HEK293 (cell line): ENCODE measurements at regions not wholly inside any gene's neighbourhood (a gene's known extent, or its start where the extent isn't known, plus 50 kb on each side); places are given as distances from the start of the nearest gene placed in this dataset.
A peak's percentile ranks its signal among the peaks of the same experiment; 100 is the strongest.

Experiments used
- BCL11B ChIP-seq: fragments of 450-650 bp; formaldehyde crosslinking; IDR thresholded peaks from 2 replicates; pipeline ENCODE4 v1.5.1; 2016; ENCODE audit warnings: low read depth, missing biosample characterization, missing genetic modification characterization
- GLIS1 ChIP-seq: fragments of 450-650 bp; formaldehyde crosslinking; IDR thresholded peaks from 2 replicates; pipeline ENCODE4 v1.5.1; 2016; ENCODE audit warnings: missing biosample characterization, missing genetic modification characterization
- MYNN ChIP-seq: fragments of 450-650 bp; formaldehyde crosslinking; IDR thresholded peaks from 2 replicates; pipeline ENCODE4 v1.5.1; 2016; ENCODE audit warnings: missing biosample characterization, missing genetic modification characterization, borderline replicate concordance
- OSR2 ChIP-seq: fragments of 450-650 bp; formaldehyde crosslinking; IDR thresholded peaks from 2 replicates; pipeline ENCODE4 v1.5.1; 2016; ENCODE audit warnings: missing biosample characterization, missing genetic modification characterization
- PRDM2 ChIP-seq: fragments of 450-650 bp; formaldehyde crosslinking; IDR thresholded peaks from 2 replicates; pipeline ENCODE4 v1.5.1; 2016; ENCODE audit warnings: missing biosample characterization, missing genetic modification characterization, borderline replicate concordance
- SETDB1 ChIP-seq: IDR thresholded peaks from one replicate; pipeline ENCODE4 v1.6.1; 2017; ENCODE audit warnings: mild to moderate bottlenecking, low read length, moderate library complexity, mixed read lengths; ENCODE audit not compliant: insufficient read length
- ZNF184 ChIP-seq: fragments of 450-650 bp; IDR thresholded peaks from 2 replicates; pipeline ENCODE4 v1.5.1; 2018; ENCODE audit warnings: missing biosample characterization, mild to moderate bottlenecking, missing genetic modification characterization
- ZNF214 ChIP-seq: fragments of 450-650 bp; formaldehyde crosslinking; IDR thresholded peaks from 2 replicates; pipeline ENCODE4 v1.5.1; 2017; ENCODE audit warnings: missing biosample characterization, mild to moderate bottlenecking, missing genetic modification characterization, borderline replicate concordance
- ZNF311 ChIP-seq: fragments of 450-650 bp; formaldehyde crosslinking; IDR thresholded peaks from 2 replicates; pipeline ENCODE4 v1.5.1; 2017; ENCODE audit warnings: missing biosample characterization, missing genetic modification characterization, borderline replicate concordance
- ZNF449 ChIP-seq: fragments of 450-650 bp; formaldehyde crosslinking; IDR thresholded peaks from 2 replicates; pipeline ENCODE4 v1.5.1; 2017; ENCODE audit warnings: missing biosample characterization, mild to moderate bottlenecking, missing genetic modification characterization, moderate library complexity
- ZNF48 ChIP-seq: fragments of 450-650 bp; formaldehyde crosslinking; IDR thresholded peaks from 2 replicates; pipeline ENCODE4 v1.5.1; 2016; ENCODE audit warnings: missing biosample characterization, missing genetic modification characterization
- ZNF529 ChIP-seq: fragments of 450-650 bp; formaldehyde crosslinking; IDR thresholded peaks from 2 replicates; pipeline ENCODE4 v1.5.1; 2017; ENCODE audit warnings: missing genetic modification characterization, missing biosample characterization; ENCODE audit not compliant: insufficient replicate concordance
- ZNF76 ChIP-seq: fragments of 450-650 bp; formaldehyde crosslinking; IDR thresholded peaks from 2 replicates; pipeline ENCODE4; 2016; ENCODE audit warnings: low read depth, missing biosample characterization, missing genetic modification characterization, borderline replicate concordance
- ZNF785 ChIP-seq: fragments of 450-650 bp; formaldehyde crosslinking; IDR thresholded peaks from 2 replicates; pipeline ENCODE4 v1.5.1; 2016; ENCODE audit warnings: missing biosample characterization, missing genetic modification characterization
- ZSCAN5A ChIP-seq: fragments of 450-650 bp; formaldehyde crosslinking; IDR thresholded peaks from 2 replicates; pipeline ENCODE4 v1.5.1; 2016; ENCODE audit warnings: missing biosample characterization, missing genetic modification characterization
- TF ChIP-seq, protein P1 (sequence below): fragments of 450-650 bp; formaldehyde crosslinking; IDR thresholded peaks from 2 replicates; pipeline ENCODE4 v1.5.1; 2016; ENCODE audit warnings: missing biosample characterization, missing genetic modification characterization
- TF ChIP-seq, protein P2 (sequence below): fragments of 450-650 bp; formaldehyde crosslinking; IDR thresholded peaks from 2 replicates; pipeline ENCODE4 v1.5.1; 2016; ENCODE audit warnings: missing biosample characterization, missing genetic modification characterization

GRCh38 chr3:10733297-10733696 lies 82.7 kb upstream of the SLC6A11 start (continued):
- TF ChIP-seq PRDM2 (tag by site-specific recombination) = no peak
- TF ChIP-seq ZNF785 (tag by site-specific recombination) = no peak
- TF ChIP-seq ZNF529 (tag by site-specific recombination) = peak; percentile 17
- TF ChIP-seq ZSCAN5A (tag by site-specific recombination) = no peak
- no peak for TF ChIP-seq ZNF449 (tag by site-specific recombination)
- no peak for TF ChIP-seq OSR2 (tag by site-specific recombination)
- TF ChIP-seq MYNN (tag by site-specific recombination) = no peak
- TF ChIP-seq ZNF48 = no peak
- TF ChIP-seq, protein P1, sequence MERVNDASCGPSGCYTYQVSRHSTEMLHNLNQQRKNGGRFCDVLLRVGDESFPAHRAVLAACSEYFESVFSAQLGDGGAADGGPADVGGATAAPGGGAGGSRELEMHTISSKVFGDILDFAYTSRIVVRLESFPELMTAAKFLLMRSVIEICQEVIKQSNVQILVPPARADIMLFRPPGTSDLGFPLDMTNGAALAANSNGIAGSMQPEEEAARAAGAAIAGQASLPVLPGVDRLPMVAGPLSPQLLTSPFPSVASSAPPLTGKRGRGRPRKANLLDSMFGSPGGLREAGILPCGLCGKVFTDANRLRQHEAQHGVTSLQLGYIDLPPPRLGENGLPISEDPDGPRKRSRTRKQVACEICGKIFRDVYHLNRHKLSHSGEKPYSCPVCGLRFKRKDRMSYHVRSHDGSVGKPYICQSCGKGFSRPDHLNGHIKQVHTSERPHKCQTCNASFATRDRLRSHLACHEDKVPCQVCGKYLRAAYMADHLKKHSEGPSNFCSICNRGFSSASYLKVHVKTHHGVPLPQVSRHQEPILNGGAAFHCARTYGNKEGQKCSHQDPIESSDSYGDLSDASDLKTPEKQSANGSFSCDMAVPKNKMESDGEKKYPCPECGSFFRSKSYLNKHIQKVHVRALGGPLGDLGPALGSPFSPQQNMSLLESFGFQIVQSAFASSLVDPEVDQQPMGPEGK = no peak
- peak; percentile 92 for TF ChIP-seq SETDB1
- TF ChIP-seq ZNF184 (tag by site-specific recombination) = no peak
- TF ChIP-seq ZNF76 (tag by site-specific recombination) = no peak
- no peak for TF ChIP-seq BCL11B (tag by site-specific recombination)
- 0 out of 2 replicates have a peak, but pooled peaks have one; percentile 19 for TF ChIP-seq ZNF311 (tag by site-specific recombination)
- TF ChIP-seq ZNF214 (tag by site-specific recombination) = no peak
- TF ChIP-seq, protein P2, sequence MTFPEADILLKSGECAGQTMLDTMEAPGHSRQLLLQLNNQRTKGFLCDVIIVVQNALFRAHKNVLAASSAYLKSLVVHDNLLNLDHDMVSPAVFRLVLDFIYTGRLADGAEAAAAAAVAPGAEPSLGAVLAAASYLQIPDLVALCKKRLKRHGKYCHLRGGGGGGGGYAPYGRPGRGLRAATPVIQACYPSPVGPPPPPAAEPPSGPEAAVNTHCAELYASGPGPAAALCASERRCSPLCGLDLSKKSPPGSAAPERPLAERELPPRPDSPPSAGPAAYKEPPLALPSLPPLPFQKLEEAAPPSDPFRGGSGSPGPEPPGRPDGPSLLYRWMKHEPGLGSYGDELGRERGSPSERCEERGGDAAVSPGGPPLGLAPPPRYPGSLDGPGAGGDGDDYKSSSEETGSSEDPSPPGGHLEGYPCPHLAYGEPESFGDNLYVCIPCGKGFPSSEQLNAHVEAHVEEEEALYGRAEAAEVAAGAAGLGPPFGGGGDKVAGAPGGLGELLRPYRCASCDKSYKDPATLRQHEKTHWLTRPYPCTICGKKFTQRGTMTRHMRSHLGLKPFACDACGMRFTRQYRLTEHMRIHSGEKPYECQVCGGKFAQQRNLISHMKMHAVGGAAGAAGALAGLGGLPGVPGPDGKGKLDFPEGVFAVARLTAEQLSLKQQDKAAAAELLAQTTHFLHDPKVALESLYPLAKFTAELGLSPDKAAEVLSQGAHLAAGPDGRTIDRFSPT (tag by site-specific recombination) = no peak
- TF ChIP-seq GLIS1 = no peak
